ENCODE measurements at regions not wholly inside any gene's neighbourhood (a gene's known extent, or its start where the extent isn't known, plus 50 kb on each side); places are given as distances from the start of the nearest gene placed in this dataset.
"Not testable (repeated sequence)": the region's sequence is repeated elsewhere in the genome, so short reads cannot be mapped to it uniquely, and the experiment has no call there.

DNA sequence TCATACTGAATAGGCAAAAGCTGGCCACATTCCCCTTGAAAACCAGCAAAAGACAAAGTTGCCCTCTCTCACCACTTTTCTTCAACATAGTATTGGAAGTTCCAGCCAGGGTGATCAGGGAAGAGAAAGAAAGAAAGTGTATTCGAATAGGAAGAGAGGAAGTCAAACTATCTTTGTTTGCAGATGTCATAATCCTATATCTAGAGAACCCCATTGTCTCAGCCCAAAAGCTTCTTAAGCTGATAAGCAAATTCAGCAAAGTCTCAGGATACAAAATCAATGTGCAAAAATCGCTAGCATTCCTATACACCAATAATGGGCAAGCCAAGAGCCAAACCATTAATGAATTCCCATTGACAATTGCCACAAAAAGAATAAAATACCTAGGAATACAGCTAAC is 95.0 kb downstream of the CAPZA3 start:
- TF ChIP-seq, protein P1, sequence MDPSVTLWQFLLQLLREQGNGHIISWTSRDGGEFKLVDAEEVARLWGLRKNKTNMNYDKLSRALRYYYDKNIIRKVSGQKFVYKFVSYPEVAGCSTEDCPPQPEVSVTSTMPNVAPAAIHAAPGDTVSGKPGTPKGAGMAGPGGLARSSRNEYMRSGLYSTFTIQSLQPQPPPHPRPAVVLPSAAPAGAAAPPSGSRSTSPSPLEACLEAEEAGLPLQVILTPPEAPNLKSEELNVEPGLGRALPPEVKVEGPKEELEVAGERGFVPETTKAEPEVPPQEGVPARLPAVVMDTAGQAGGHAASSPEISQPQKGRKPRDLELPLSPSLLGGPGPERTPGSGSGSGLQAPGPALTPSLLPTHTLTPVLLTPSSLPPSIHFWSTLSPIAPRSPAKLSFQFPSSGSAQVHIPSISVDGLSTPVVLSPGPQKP (IDR thresholded peaks at IDR 0.05; ENCODE audit: borderline replicate concordance, low read depth, low read length), result not testable (repeated sequence)
- TF ChIP-seq RCOR1 (IDR thresholded peaks at IDR 0.05; ENCODE audit: insufficient replicate concordance, low read length); MXI1 (IDR thresholded peaks at IDR 0.05; ENCODE audit: borderline replicate concordance, low read depth, low read length); RFX5 (IDR thresholded peaks at IDR 0.05; ENCODE audit: low read depth, low read length); MAZ (IDR thresholded peaks at IDR 0.05; ENCODE audit: borderline replicate concordance, low read depth, low read length); FOS (IDR thresholded peaks at IDR 0.05; ENCODE audit: low read depth, low read length); POLR2A (IDR thresholded peaks at IDR 0.05; ENCODE audit: low read depth, low read length); RAD21 (IDR thresholded peaks at IDR 0.05; ENCODE audit: low read length); MAFK (IDR thresholded peaks at IDR 0.05; ENCODE audit: low read depth, low read length); CHD1 (IDR thresholded peaks at IDR 0.05; ENCODE audit: low read depth, low read length); BHLHE40 (IDR thresholded peaks at IDR 0.05; ENCODE audit: low read depth, low read length); CEBPB (IDR thresholded peaks at IDR 0.05; ENCODE audit: low read depth, low read length): not testable (repeated sequence)
- TF ChIP-seq, protein P2, sequence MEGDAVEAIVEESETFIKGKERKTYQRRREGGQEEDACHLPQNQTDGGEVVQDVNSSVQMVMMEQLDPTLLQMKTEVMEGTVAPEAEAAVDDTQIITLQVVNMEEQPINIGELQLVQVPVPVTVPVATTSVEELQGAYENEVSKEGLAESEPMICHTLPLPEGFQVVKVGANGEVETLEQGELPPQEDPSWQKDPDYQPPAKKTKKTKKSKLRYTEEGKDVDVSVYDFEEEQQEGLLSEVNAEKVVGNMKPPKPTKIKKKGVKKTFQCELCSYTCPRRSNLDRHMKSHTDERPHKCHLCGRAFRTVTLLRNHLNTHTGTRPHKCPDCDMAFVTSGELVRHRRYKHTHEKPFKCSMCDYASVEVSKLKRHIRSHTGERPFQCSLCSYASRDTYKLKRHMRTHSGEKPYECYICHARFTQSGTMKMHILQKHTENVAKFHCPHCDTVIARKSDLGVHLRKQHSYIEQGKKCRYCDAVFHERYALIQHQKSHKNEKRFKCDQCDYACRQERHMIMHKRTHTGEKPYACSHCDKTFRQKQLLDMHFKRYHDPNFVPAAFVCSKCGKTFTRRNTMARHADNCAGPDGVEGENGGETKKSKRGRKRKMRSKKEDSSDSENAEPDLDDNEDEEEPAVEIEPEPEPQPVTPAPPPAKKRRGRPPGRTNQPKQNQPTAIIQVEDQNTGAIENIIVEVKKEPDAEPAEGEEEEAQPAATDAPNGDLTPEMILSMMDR (conservative IDR thresholded peaks at IDR 0.05; ENCODE audit: low read depth, low read length), result not testable (repeated sequence)
- TF ChIP-seq, protein P3, sequence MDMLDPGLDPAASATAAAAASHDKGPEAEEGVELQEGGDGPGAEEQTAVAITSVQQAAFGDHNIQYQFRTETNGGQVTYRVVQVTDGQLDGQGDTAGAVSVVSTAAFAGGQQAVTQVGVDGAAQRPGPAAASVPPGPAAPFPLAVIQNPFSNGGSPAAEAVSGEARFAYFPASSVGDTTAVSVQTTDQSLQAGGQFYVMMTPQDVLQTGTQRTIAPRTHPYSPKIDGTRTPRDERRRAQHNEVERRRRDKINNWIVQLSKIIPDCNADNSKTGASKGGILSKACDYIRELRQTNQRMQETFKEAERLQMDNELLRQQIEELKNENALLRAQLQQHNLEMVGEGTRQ (IDR thresholded peaks at IDR 0.05; ENCODE audit: low read depth, low read length), result not testable (repeated sequence)

All from IMR-90 (cell line).